Aorta (tissue), 5 donors: ENCODE measurements at regions not wholly inside any gene's neighbourhood (a gene's known extent, or its start where the extent isn't known, plus 50 kb on each side); places are given as distances from the start of the nearest gene placed in this dataset.

ENCODE experiments used
- ATAC-seq: fragments of 200-7000 bp; cut with Tn5 transposase; one replicate; pipeline ENCODE4 v1.9.1; 2022; ENCODE audit warnings: moderate library complexity; ENCODE audit not compliant: low FRiP score
- DNase-seq, 2 donors: peaks; one replicate each; pipeline ENCODE4 v3.0.0-alpha.2; 2020
- H3K27ac ChIP-seq, 2 donors: one replicate each; pipeline ENCODE4 v1.5.1; 2013; ENCODE audit warnings: low read length in 2 of 2, mild to moderate bottlenecking in 2 of 2, moderate library complexity in 2 of 2, control low read depth in 1 of 2, inconsistent platforms in 1 of 2, low read depth in 1 of 2
- H3K27me3 ChIP-seq, 2 donors: one replicate each; pipeline ENCODE4 v1.6.1; 2013; ENCODE audit warnings: control low read depth in 1 of 2, low read length in 1 of 2, mild to moderate bottlenecking in 1 of 2, moderate library complexity in 1 of 2; ENCODE audit not compliant: insufficient read depth in 2 of 2, control insufficient read depth in 1 of 2
- H3K36me3 ChIP-seq, 2 donors: one replicate each; pipeline ENCODE4 v1.6.1; 2013; ENCODE audit warnings: control low read depth in 1 of 2, low read length in 1 of 2, mild to moderate bottlenecking in 1 of 2; ENCODE audit not compliant: insufficient read depth in 2 of 2, control insufficient read depth in 1 of 2
- H3K4me1 ChIP-seq, 2 donors: one replicate each; pipeline ENCODE4 v1.6.1; 2013; ENCODE audit warnings: low read length in 2 of 2, control low read depth in 1 of 2, mild to moderate bottlenecking in 1 of 2, moderate library complexity in 1 of 2; ENCODE audit not compliant: insufficient read depth in 2 of 2, control insufficient read depth in 1 of 2
- H3K4me3 ChIP-seq, 2 donors: one replicate each; pipeline ENCODE4 v1.5.1; 2013; ENCODE audit warnings: low read length in 2 of 2, control low read depth in 1 of 2, mild to moderate bottlenecking in 1 of 2
- H3K9me3 ChIP-seq: one replicate; pipeline ENCODE4 v1.6.1; 2013; ENCODE audit warnings: mild to moderate bottlenecking, low read length; ENCODE audit not compliant: control insufficient read depth
- WGBS, 2 donors: extraction: QIAGEN DNeasy Blood & Tissue Kit; methylation state at CpG; one replicate each; pipeline ENCODE4 v1.1.7; 2013; 5-methylcytosine and 5-hydroxymethylcytosine counted together
- intact Hi-C, 2 donors: fragments of 100-400 bp; cut with DNase I; formaldehyde crosslinking; loops; one replicate each; pipeline versions ENCODE4 v1.14.2 to v1.15.0; 2022
- donor health status: healthy with polysubstance abuse.
- donor health status: Bipolar disorder and iron deficiency.
- donor health status: DM: no; HTN: no; CAD: no.
- donor health status: DM: no; HTN: no; CAD: no.
- donor health status: DM: yes; HTN: yes; CAD: no.

- Histone ChIP-seq H3K36me3 (no peaks in the 10 kb centered on the region), H3K27me3 (no peaks in the 10 kb centered on the region), H3K4me3 (no peak overlapping the region), H3K9me3 (no peaks in the 10 kb centered on the region), H3K27ac (no peak overlapping the region), H3K4me1 (peaks cover 0 to 4% of the 10 kb centered on the region in 2 donors)
- intact Hi-C loops: no loop called here
- WGBS, 2 donors: 94 to 97% methylated on average over 1 of the region's 1 CpG
- no peak for DNase-seq
- ATAC-seq: no peak
Measured at GRCh38 chr3:19052874-19053273, 95.4 kb upstream of the KCNH8 start.

- Histone ChIP-seq H3K4me1 (no peaks in the 10 kb centered on the region), H3K9me3 (no peaks in the 10 kb centered on the region), H3K27me3 (no peaks in the 10 kb centered on the region), H3K27ac (no peak overlapping the region), H3K4me3 (no peak overlapping the region), H3K36me3 (no peaks in the 10 kb centered on the region)
- DNase-seq (no peak), ATAC-seq (no peak)
- 39 to 41% methylated on average over 1 of the region's 1 CpG for WGBS, 2 donors
- intact Hi-C loops: no loop called here
Measured at GRCh38 chr3:19046440-19046839, 101.9 kb upstream of the KCNH8 start.

- ATAC-seq (no peak), DNase-seq (no peak)
- WGBS, 2 donors: 41 to 48% methylated on average over 4 of the region's 4 CpGs
Measured at GRCh38 chr3:19030522-19030839, 117.8 kb upstream of the KCNH8 start.

GRCh38 chr3:19029837-19030521, 118.3 kb upstream of the KCNH8 start:
- Histone ChIP-seq H3K36me3 (no peaks in the 10 kb centered on the region), H3K4me1 (no peaks in the 10 kb centered on the region), H3K27me3 (no peaks in the 10 kb centered on the region), H3K4me3 (no peak overlapping the region), H3K27ac (no peak overlapping the region), H3K9me3 (peaks cover 2% of the 10 kb centered on the region)
- 89 to 92% methylated on average over 2 of the region's 2 CpGs for WGBS, 2 donors
- DNase-seq (no peak), ATAC-seq (peak; percentile 26)
- intact Hi-C loops: loop anchor here in 1 of 2 donors (5.0 kb wide), 1 partner anchor 222 kb away; no protein-coding TSS in a partner anchor

More at GRCh38 chr3:19030522-19030839, 117.8 kb upstream of the KCNH8 start:
- peaks cover 2% of the 10 kb centered on the region for H3K9me3 ChIP-seq
- no peaks in the 10 kb centered on the region for H3K27me3 ChIP-seq
- H3K4me3 ChIP-seq: no peak overlapping the region
- H3K4me1 ChIP-seq: no peaks in the 10 kb centered on the region
- no peaks in the 10 kb centered on the region for H3K36me3 ChIP-seq
- H3K27ac ChIP-seq: no peak overlapping the region
- intact Hi-C loops: no loop called here

- H3K27me3 ChIP-seq: no peaks in the 10 kb centered on the region
- H3K4me3 ChIP-seq: no peak overlapping the region
- H3K27ac ChIP-seq: no peak overlapping the region
- ATAC-seq: no peak
- intact Hi-C loops: loop anchor here in 1 of 2 donors (5.0 kb wide), 1 partner anchor 227 kb away; no protein-coding TSS in a partner anchor
- no peaks in the 10 kb centered on the region for H3K4me1 ChIP-seq
- H3K9me3 ChIP-seq: peaks cover 3% of the 10 kb centered on the region
- WGBS, 2 donors: 84 to 88% methylated on average over 1 of the region's 1 CpG
- DNase-seq: no peak
- H3K36me3 ChIP-seq: no peaks in the 10 kb centered on the region
Measured at GRCh38 chr3:19025441-19025840, 122.9 kb upstream of the KCNH8 start.

GRCh38 chr3:19022546-19022945, 125.8 kb upstream of the KCNH8 start:
- Histone ChIP-seq H3K4me1 (no peaks in the 10 kb centered on the region), H3K9me3 (peaks cover 3% of the 10 kb centered on the region), H3K27ac (no peak overlapping the region), H3K27me3 (peaks cover 0 to 1% of the 10 kb centered on the region in 2 donors), H3K4me3 (no peak overlapping the region), H3K36me3 (no peaks in the 10 kb centered on the region)
- 86 to 88% methylated on average over 4 of the region's 4 CpGs for WGBS, 2 donors
- intact Hi-C loops: no loop called here
- DNase-seq (no peak), ATAC-seq (no peak)

GRCh38 chr3:19016851-19017250, 131.5 kb upstream of the KCNH8 start:
- DNase-seq: no peak
- H3K4me3 ChIP-seq: no peak overlapping the region
- ATAC-seq: no peak
- 53 to 59% methylated on average over 2 of the region's 2 CpGs for WGBS, 2 donors
- peaks cover 1% of the 10 kb centered on the region for H3K9me3 ChIP-seq
- H3K27ac ChIP-seq: no peak overlapping the region
- H3K27me3 ChIP-seq: peaks cover 0 to 1% of the 10 kb centered on the region in 2 donors
- no peaks in the 10 kb centered on the region for H3K36me3 ChIP-seq
- H3K4me1 ChIP-seq: no peaks in the 10 kb centered on the region
- intact Hi-C loops: no loop called here

- DNase-seq: no peak
- intact Hi-C loops: no loop called here
- ATAC-seq: no peak
Measured at GRCh38 chr3:19013879-19014278, 134.4 kb upstream of the KCNH8 start.

GRCh38 chr3:19012846-19013245, 135.5 kb upstream of the KCNH8 start:
- H3K36me3 ChIP-seq: no peaks in the 10 kb centered on the region
- H3K9me3 ChIP-seq: no peaks in the 10 kb centered on the region
- H3K4me3 ChIP-seq: no peak overlapping the region
- WGBS, 2 donors: 61 to 73% methylated on average over 3 of the region's 3 CpGs
- DNase-seq: no peak
- no peak for ATAC-seq
- intact Hi-C loops: no loop called here
- no peaks in the 10 kb centered on the region for H3K4me1 ChIP-seq
- no peaks in the 10 kb centered on the region for H3K27me3 ChIP-seq
- no peak overlapping the region for H3K27ac ChIP-seq

More at GRCh38 chr3:19013879-19014278, 134.4 kb upstream of the KCNH8 start:
- H3K36me3 ChIP-seq: no peaks in the 10 kb centered on the region
- WGBS, 2 donors: 89 to 96% methylated on average over 1 of the region's 1 CpG
- H3K27me3 ChIP-seq: no peaks in the 10 kb centered on the region
- H3K27ac ChIP-seq: no peak overlapping the region
- no peak overlapping the region for H3K4me3 ChIP-seq
- no peaks in the 10 kb centered on the region for H3K4me1 ChIP-seq
- no peaks in the 10 kb centered on the region for H3K9me3 ChIP-seq
